ENCODE measurements at regions not wholly inside any gene's neighbourhood (a gene's known extent, or its start where the extent isn't known, plus 50 kb on each side); places are given as distances from the start of the nearest gene placed in this dataset.

GRCh38 chr18:54020156-54020745, 204.2 kb downstream of the MBD2 start:
- no peak for DNase-seq

- DNase-seq: no peak
Measured at GRCh38 chr18:54019641-54020040, 204.8 kb downstream of the MBD2 start.

GRCh38 chr18:54013452-54013851, 211.0 kb downstream of the MBD2 start:
- no peak for DNase-seq

GRCh38 chr18:54004828-54005227, 219.6 kb downstream of the MBD2 start:
- DNase-seq: no peak

GRCh38 chr18:54003195-54003594, 221.3 kb downstream of the MBD2 start:
- DNase-seq: no peak

- DNase-seq: no peak
Measured at GRCh38 chr18:53997064-53997463, 227.4 kb downstream of the MBD2 start.

GRCh38 chr18:53994016-53994415, 230.5 kb downstream of the MBD2 start:
- no peak for DNase-seq

GRCh38 chr18:53991805-53992204, 232.7 kb downstream of the MBD2 start:
- DNase-seq: no peak

GRCh38 chr18:53991202-53991601, 233.3 kb downstream of the MBD2 start:
- no peak for DNase-seq

GRCh38 chr18:53990485-53990884, 234.0 kb downstream of the MBD2 start:
- no peak for DNase-seq

GRCh38 chr18:53984021-53984420, 240.4 kb downstream of the MBD2 start:
- no peak for DNase-seq

- DNase-seq: no peak
Measured at GRCh38 chr18:53971331-53971730, 253.1 kb downstream of the MBD2 start.

- DNase-seq: no peak
Measured at GRCh38 chr18:53952700-53953099, 271.8 kb downstream of the MBD2 start.

GRCh38 chr18:53950545-53950944, 273.9 kb downstream of the MBD2 start:
- DNase-seq: no peak

GRCh38 chr18:53948991-53949390, 275.5 kb downstream of the MBD2 start:
- DNase-seq: no peak

- DNase-seq: no peak
Measured at GRCh38 chr18:53947092-53947640, 277.3 kb downstream of the MBD2 start.

- no peak for DNase-seq
Measured at GRCh38 chr18:53946594-53946993, 277.9 kb downstream of the MBD2 start.

GRCh38 chr18:53944721-53945120, 279.7 kb downstream of the MBD2 start:
- DNase-seq: no peak

GRCh38 chr18:53943326-53943860, 281.1 kb downstream of the MBD2 start:
- no peak for DNase-seq

GRCh38 chr18:53941601-53942338, 282.7 kb downstream of the MBD2 start:
- DNase-seq: no peak

GRCh38 chr18:53937037-53937436, 287.4 kb downstream of the MBD2 start:
- DNase-seq: no peak

GRCh38 chr18:53935803-53936202, 288.7 kb downstream of the MBD2 start:
- no peak for DNase-seq

- no peak for DNase-seq
Measured at GRCh38 chr18:53935399-53935798, 289.1 kb downstream of the MBD2 start.

All from NCI-H1092 (cell line).